Endothelial cell of umbilical vein (primary cell): ENCODE measurements at regions not wholly inside any gene's neighbourhood (a gene's known extent, or its start where the extent isn't known, plus 50 kb on each side); places are given as distances from the start of the nearest gene placed in this dataset.

Experiments used
- BruUV-seq: library from RNA; stranded (reverse); fragments of 400-500 nt; replicated peaks from 2 replicates; lab custom pipeline; 2021; lab: Mats Ljungman, UMichigan
- CTCF ChIA-PET: fragments of 300-600, 350-600 bp; sonication (Branson Sonifier 250); formaldehyde crosslinking; loops from one replicate; lab custom pipeline; 2021; ENCODE audit warnings: antibody characterized with exemption, inconsistent platforms; lab: Charles Lee
- POLR2A ChIA-PET: fragments of 300-600, 350-600 bp; sonication (Branson Sonifier 250); formaldehyde crosslinking; loops from one replicate; lab custom pipeline; 2021; ENCODE audit warnings: antibody characterized with exemption, inconsistent platforms; lab: Charles Lee
- DNase-seq: peaks from one replicate; pipeline ENCODE4 v3.0.0-alpha.2; 2011; ENCODE audit warnings: low read depth, low spot score
- FAIRE-seq: peaks from 2 replicates; lab custom pipeline; 2011; peaks lifted over from hg19 to GRCh38; lab: Jason Lieb, UNC
- H2AFZ ChIP-seq: 2 replicates; pipeline ENCODE4 v1.6.0; 2012; ENCODE audit warnings: low read depth, low read length, control low read depth, inconsistent platforms
- H3K27ac ChIP-seq: 2 replicates; pipeline ENCODE4 v1.5.1; 2011; ENCODE audit warnings: low read depth, mild to moderate bottlenecking, control low read depth, low read length, moderate library complexity; ENCODE audit not compliant: insufficient read depth
- H3K27me3 ChIP-seq, 2 experiments: 2 replicates each; pipeline versions ENCODE4 v1.6.0 to v1.6.1; 2011; ENCODE audit warnings: low read length in 2 of 2, mixed read lengths in 1 of 2; ENCODE audit not compliant: control insufficient read depth in 2 of 2, insufficient read depth in 2 of 2
- H3K36me3 ChIP-seq, 2 experiments: 2 replicates in 1 of 2; 3 replicates in 1 of 2; pipeline ENCODE4 v1.5.1; 2011; ENCODE audit warnings: low read length in 2 of 2, mild to moderate bottlenecking in 1 of 2, moderate library complexity in 1 of 2; ENCODE audit not compliant: control insufficient read depth in 2 of 2, insufficient read depth in 2 of 2; ENCODE audit errors: extremely low read depth in 1 of 2
- H3K4me1 ChIP-seq: 3 replicates; pipeline ENCODE4 v1.5.1; 2011; ENCODE audit warnings: mild to moderate bottlenecking, low read length; ENCODE audit not compliant: control insufficient read depth, insufficient read depth; ENCODE audit errors: extremely low read depth
- H3K4me2 ChIP-seq: 2 replicates; pipeline ENCODE4 v1.6.1; 2011; ENCODE audit warnings: low read length, control low read depth, mixed read lengths; ENCODE audit not compliant: insufficient read depth
- H3K4me3 ChIP-seq, 3 experiments: fragments of 200-600 bp in 1 of 3; sonication (generic), shearing (Covaris generic) in 1 of 3; replicated peaks in 1 of 3; 2 replicates each; pipeline ENCODE4 v1.5.1; 2011 to 2016; ENCODE audit warnings: control low read depth in 3 of 3, low read length in 3 of 3, mild to moderate bottlenecking in 2 of 3, inconsistent platforms in 1 of 3, low read depth in 1 of 3, moderate library complexity in 1 of 3; ENCODE audit not compliant: insufficient read depth in 1 of 3
- H3K79me2 ChIP-seq: 2 replicates; pipeline ENCODE4 v1.6.0; 2012; ENCODE audit warnings: low read length, inconsistent platforms; ENCODE audit not compliant: control insufficient read depth, insufficient read depth
- H3K9ac ChIP-seq: replicated peaks from 2 replicates; pipeline ENCODE3; 2011; ENCODE audit warnings: low read length, control low read depth; ENCODE audit not compliant: insufficient read depth; ENCODE audit errors: extremely low read depth
- H3K9me1 ChIP-seq: replicated peaks from 3 replicates; pipeline ENCODE4 v1.6.0; 2011; ENCODE audit warnings: mild to moderate bottlenecking, low read length; ENCODE audit not compliant: control insufficient read depth, insufficient read depth; ENCODE audit errors: extremely low read depth
- H3K9me3 ChIP-seq: replicated peaks from 2 replicates; pipeline ENCODE4 v1.5.1; 2012; ENCODE audit warnings: low read length, inconsistent platforms; ENCODE audit not compliant: control insufficient read depth, insufficient read depth
- H4K20me1 ChIP-seq: replicated peaks from 2 replicates; pipeline ENCODE3; 2011; ENCODE audit warnings: mild to moderate bottlenecking, low read length; ENCODE audit not compliant: control insufficient read depth, insufficient read depth; ENCODE audit errors: extremely low read depth
- CTCF ChIP-seq, 2 donors: IDR thresholded peaks; 1 replicate in 1 of 2; 2 replicates in 1 of 2; pipeline ENCODE4 v1.5.1; 2011; ENCODE audit warnings: low read length in 2 of 2, mild to moderate bottlenecking in 2 of 2, moderate library complexity in 2 of 2, control low read depth in 1 of 2, inconsistent platforms in 1 of 2, low read depth in 1 of 2; ENCODE audit not compliant: insufficient read depth in 1 of 2; ENCODE audit errors: extremely low read depth in 1 of 2
- EZH2 ChIP-seq: IDR thresholded peaks from 2 replicates; pipeline ENCODE4 v1.6.1; 2012; ENCODE audit warnings: borderline replicate concordance, low read depth, mild to moderate bottlenecking, moderate library complexity, low read length, inconsistent platforms; ENCODE audit not compliant: severe bottlenecking
- FOS ChIP-seq: IDR thresholded peaks from 2 replicates; pipeline ENCODE4 v1.6.1; 2011; ENCODE audit warnings: mild to moderate bottlenecking, low read length, moderate library complexity, borderline replicate concordance; ENCODE audit not compliant: insufficient read depth
- GATA2 ChIP-seq: IDR thresholded peaks from 2 replicates; pipeline ENCODE4 v1.7.0; 2011; ENCODE audit warnings: low read depth, mild to moderate bottlenecking, moderate library complexity, mixed read lengths, low read length; ENCODE audit not compliant: insufficient read length, insufficient read depth
- JUN ChIP-seq: IDR thresholded peaks from 2 replicates; pipeline ENCODE4 v1.6.1; 2011; ENCODE audit warnings: borderline replicate concordance, low read depth; ENCODE audit not compliant: insufficient read length, insufficient read depth
- MAX ChIP-seq: IDR thresholded peaks from 2 replicates; pipeline ENCODE4 v1.6.1; 2011; ENCODE audit not compliant: insufficient read depth, insufficient read length
- MYC ChIP-seq: IDR thresholded peaks from one replicate; pipeline ENCODE4 v1.6.1; 2011; ENCODE audit warnings: mild to moderate bottlenecking, low read depth, low read length
- POLR2A ChIP-seq: IDR thresholded peaks from 2 replicates; pipeline ENCODE4 v1.6.1; 2012; ENCODE audit warnings: low read depth, mild to moderate bottlenecking, control low read depth, low read length
- POLR2AphosphoS5 ChIP-seq: IDR thresholded peaks from 2 replicates; pipeline ENCODE4 v1.6.1; 2012; ENCODE audit warnings: low read depth, mild to moderate bottlenecking, control low read depth, low read length, moderate library complexity; ENCODE audit not compliant: insufficient read depth
- dilution Hi-C: fragments of 300-500 bp; cut with MboI; formaldehyde crosslinking; loops from one replicate; pipeline ENCODE4 v1.15.0; 2019; ENCODE audit warnings: low sequenced_read_pairs; ENCODE audit not compliant: extremely low pct_ligation_motif_present
- intact Hi-C: fragments of 100-400 bp; cut with micrococcal nuclease; formaldehyde crosslinking; loops from one replicate; pipeline ENCODE4 v1.10.0; 2022

- H4K20me1 ChIP-seq, result no peaks in the 10 kb centered on the region
- intact Hi-C loops, result no loop called here
- ChIA-PET CTCF (interaction anchor here (1.2 kb wide), 1 partner anchor 12 kb away, joined by 3 read pairs; no protein-coding TSS in a partner anchor), POLR2A (no interaction called here)
- dilution Hi-C loops, result no loop called here
- no peaks in the 10 kb centered on the region for H3K36me3 ChIP-seq
- H2AFZ ChIP-seq, result no peak overlapping the region
- no peaks in the 10 kb centered on the region for H3K9me1 ChIP-seq
- no peaks in the 10 kb centered on the region for H3K27me3 ChIP-seq
- BruUV-seq, result no TSS peak
- TF ChIP-seq POLR2AphosphoS5 (no peak), MAX (no peak), POLR2A (no peak)
- H3K27ac ChIP-seq, result no peak overlapping the region
- no peak overlapping the region for H3K4me3 ChIP-seq
- H3K4me2 ChIP-seq, result no peak overlapping the region
- DNase-seq, result no peak
- H3K9me3 ChIP-seq, result no peaks in the 10 kb centered on the region
- H3K79me2 ChIP-seq, result no peaks in the 10 kb centered on the region
- H3K4me1 ChIP-seq, result peaks cover 2% of the 10 kb centered on the region
- no peak overlapping the region for H3K9ac ChIP-seq
- no peak for FAIRE-seq
Observed at GRCh38 chr3:168973897-168974296, 689.6 kb downstream of the MECOM start.

GRCh38 chr3:168973206-168973605 is 690.3 kb downstream of the MECOM start:
- no peak for DNase-seq
- no peak for TF ChIP-seq EZH2
- TF ChIP-seq POLR2AphosphoS5, result no peak
- no peak for TF ChIP-seq GATA2
- TF ChIP-seq MAX, result no peak
- no peak for TF ChIP-seq POLR2A
- no peak for TF ChIP-seq JUN
- TF ChIP-seq MYC, result no peak
- TF ChIP-seq FOS, result no peak
- TF ChIP-seq CTCF (IDR thresholded peaks at IDR 0.05; ENCODE audit: extremely low read depth in 1 of 2, insufficient read depth in 1 of 2, low read depth in 1 of 2, low read length in 2 of 2), result no peak
- Histone ChIP-seq H3K9ac (no peak overlapping the region), H4K20me1 (no peaks in the 10 kb centered on the region), H3K9me1 (no peaks in the 10 kb centered on the region), H3K4me1 (peaks cover 2% of the 10 kb centered on the region), H3K27ac (no peak overlapping the region), H3K4me2 (no peak overlapping the region), H3K4me3 (no peak overlapping the region), H3K36me3 (no peaks in the 10 kb centered on the region), H3K27me3 (no peaks in the 10 kb centered on the region), H3K79me2 (no peaks in the 10 kb centered on the region), H2AFZ (no peak overlapping the region), H3K9me3 (no peaks in the 10 kb centered on the region)
- BruUV-seq, result no TSS peak
- no peak for FAIRE-seq
- dilution Hi-C loops (no loop called here), intact Hi-C loops (no loop called here)
- CTCF ChIA-PET, result interaction anchor here (1.1 to 1.3 kb wide), 3 partner anchors 11 to 49 kb away, joined by 3 to 5 read pairs (median 3); no protein-coding TSS in a partner anchor
- POLR2A ChIA-PET, result no interaction called here
